DMS153 (cell line): ENCODE measurements at regions not wholly inside any gene's neighbourhood (a gene's known extent, or its start where the extent isn't known, plus 50 kb on each side); places are given as distances from the start of the nearest gene placed in this dataset.
"Not testable (repeated sequence)": the region's sequence is repeated elsewhere in the genome, so short reads cannot be mapped to it uniquely, and the experiment has no call there.

Experiments
- DNase-seq: peaks from one replicate; lab custom pipeline; 2025; lab: John Stamatoyannopoulos, UW

- DNase-seq: no peak
Observed at GRCh38 chr5:172528440-172528839, 74.1 kb upstream of the SH3PXD2B start.

- no peak for DNase-seq
Observed at GRCh38 chr5:172527559-172527958, 73.2 kb upstream of the SH3PXD2B start.

GRCh38 chr5:172525996-172526360 lies 71.7 kb upstream of the SH3PXD2B start:
- no peak for DNase-seq

- DNase-seq: no peak
Observed at GRCh38 chr5:172525307-172525995, 71.1 kb upstream of the SH3PXD2B start.

- no peak for DNase-seq
Observed at GRCh38 chr5:172524573-172525021, 70.3 kb upstream of the SH3PXD2B start.

GRCh38 chr5:172523146-172523745 lies 68.9 kb upstream of the SH3PXD2B start:
- DNase-seq: no peak

GRCh38 chr5:172521338-172521932 lies 67.1 kb upstream of the SH3PXD2B start:
- DNase-seq: no peak

- no peak for DNase-seq
Observed at GRCh38 chr5:172511952-172512351, 57.6 kb upstream of the SH3PXD2B start.

- DNase-seq: peak; percentile 40
Observed at GRCh38 chr5:172509405-172509781, 55.1 kb upstream of the SH3PXD2B start.

GRCh38 chr5:172508471-172509404 lies 54.4 kb upstream of the SH3PXD2B start:
- no peak for DNase-seq

GRCh38 chr5:172507485-172507884 lies 53.2 kb upstream of the SH3PXD2B start:
- not testable (repeated sequence) for DNase-seq

GRCh38 chr5:172506921-172507320 lies 52.6 kb upstream of the SH3PXD2B start:
- DNase-seq: no peak

GRCh38 chr5:172506251-172506650 lies 51.9 kb upstream of the SH3PXD2B start:
- no peak for DNase-seq

- no peak for DNase-seq
Observed at GRCh38 chr5:172505845-172506244, 51.5 kb upstream of the SH3PXD2B start.

GRCh38 chr5:172505403-172505759 lies 51.1 kb upstream of the SH3PXD2B start:
- no peak for DNase-seq

GRCh38 chr5:172504701-172505402 lies 50.5 kb upstream of the SH3PXD2B start:
- no peak for DNase-seq

GRCh38 chr5:172503925-172504700 lies 49.8 kb upstream of the SH3PXD2B start:
- DNase-seq: no peak
